HG02884 (cell line): ENCODE measurements at regions not wholly inside any gene's neighbourhood (a gene's known extent, or its start where the extent isn't known, plus 50 kb on each side); places are given as distances from the start of the nearest gene placed in this dataset.
"Not testable (repeated sequence)": the region's sequence is repeated elsewhere in the genome, so short reads cannot be mapped to it uniquely, and the experiment has no call there.

ENCODE experiments used
- ATAC-seq: cut with Tn5 transposase; IDR thresholded peaks from one replicate; pipeline ENCODE4 v1.9.1; 2021; ENCODE audit warnings: mild to moderate bottlenecking, moderate library complexity; ENCODE audit not compliant: unreplicated experiment

DNA sequence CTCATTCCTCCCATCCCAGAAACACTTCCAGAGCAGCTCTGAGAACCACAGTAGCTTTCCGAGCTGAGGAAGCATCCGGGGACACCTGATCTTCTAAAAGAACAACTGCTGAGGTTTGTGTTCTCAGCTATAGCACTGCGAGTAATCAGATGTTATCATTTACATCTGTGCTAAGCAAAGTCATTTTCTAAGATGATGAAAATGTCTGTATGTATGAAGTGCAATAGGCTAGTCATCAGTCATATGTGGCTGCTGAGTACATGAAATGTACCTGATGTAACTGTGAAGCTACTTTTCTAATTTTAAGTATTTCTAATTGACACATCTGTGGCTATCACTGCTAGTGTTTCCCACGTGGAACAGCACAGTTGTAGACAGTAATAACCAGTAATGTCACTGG lies 582.0 kb downstream of the RPIA start:
- not testable (repeated sequence) for ATAC-seq

DNA sequence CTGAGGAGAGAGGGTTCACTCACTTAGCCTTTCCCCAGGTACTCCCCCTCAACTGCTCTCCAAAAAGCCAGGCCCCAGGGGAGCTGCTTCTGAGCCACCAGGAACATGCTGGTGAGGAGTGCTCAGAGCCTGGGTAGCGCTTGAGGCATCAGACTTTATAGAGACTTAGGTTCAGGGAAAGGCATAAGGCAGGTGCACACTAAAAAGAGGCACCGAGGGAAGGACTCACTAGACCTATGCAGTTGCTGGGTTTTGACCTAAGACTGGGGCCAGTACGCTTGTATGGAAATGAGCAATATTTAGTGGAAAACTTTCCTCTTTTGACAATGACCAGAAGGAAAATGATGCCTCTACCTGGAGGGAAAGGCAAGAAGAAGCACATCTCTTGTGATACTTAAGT lies 589.1 kb downstream of the RPIA start:
- not testable (repeated sequence) for ATAC-seq

DNA sequence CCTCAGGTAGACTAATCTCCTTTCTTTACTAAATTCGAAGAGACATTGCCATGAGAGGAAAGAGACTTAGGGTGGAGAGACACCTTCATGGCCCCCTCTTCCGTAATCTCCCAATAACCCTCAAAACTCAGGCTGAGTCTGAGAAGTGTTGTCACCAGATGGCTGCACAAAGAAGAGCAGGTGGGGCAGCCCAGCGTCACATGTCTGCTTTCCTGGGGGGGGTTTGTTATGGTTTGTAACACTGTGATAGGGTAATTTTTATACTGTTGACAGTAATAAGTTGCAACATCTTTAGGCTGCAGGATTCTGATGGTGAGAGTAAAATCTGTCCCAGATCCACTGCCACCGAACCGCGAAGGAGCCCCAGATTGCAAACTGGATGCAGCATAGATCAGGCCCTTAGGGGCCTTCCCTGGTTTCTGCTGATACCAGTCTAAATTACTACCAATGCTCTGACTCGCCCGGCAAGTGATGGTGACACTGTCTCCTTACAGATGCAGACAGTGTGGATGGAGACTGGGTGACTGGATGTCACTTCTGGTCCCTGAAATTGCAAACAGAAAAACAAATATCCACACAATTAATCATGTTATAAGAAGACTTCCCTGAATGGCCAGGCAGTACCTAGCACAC lies 595.1 kb downstream of the RPIA start:
- not testable (repeated sequence) for ATAC-seq

DNA sequence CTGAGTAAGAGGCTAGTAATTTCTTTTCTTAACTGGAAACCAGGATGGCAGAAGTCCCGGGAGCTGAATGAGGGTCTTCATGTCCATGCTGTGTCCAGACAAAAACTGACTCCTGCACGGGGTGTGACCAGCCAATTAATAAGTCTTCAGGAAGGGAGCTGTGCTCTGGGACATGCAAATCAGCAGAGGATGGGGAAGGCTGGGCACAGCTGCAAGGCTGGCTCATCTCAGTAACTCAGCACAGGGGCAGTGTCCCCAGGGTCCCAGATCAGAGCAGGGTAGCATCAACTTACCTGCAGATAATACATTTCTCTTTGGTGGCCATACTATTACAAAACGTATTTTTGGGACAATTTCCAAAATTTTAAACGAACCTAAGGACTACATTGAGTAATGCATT lies 595.6 kb downstream of the RPIA start:
- ATAC-seq = not testable (repeated sequence)

DNA sequence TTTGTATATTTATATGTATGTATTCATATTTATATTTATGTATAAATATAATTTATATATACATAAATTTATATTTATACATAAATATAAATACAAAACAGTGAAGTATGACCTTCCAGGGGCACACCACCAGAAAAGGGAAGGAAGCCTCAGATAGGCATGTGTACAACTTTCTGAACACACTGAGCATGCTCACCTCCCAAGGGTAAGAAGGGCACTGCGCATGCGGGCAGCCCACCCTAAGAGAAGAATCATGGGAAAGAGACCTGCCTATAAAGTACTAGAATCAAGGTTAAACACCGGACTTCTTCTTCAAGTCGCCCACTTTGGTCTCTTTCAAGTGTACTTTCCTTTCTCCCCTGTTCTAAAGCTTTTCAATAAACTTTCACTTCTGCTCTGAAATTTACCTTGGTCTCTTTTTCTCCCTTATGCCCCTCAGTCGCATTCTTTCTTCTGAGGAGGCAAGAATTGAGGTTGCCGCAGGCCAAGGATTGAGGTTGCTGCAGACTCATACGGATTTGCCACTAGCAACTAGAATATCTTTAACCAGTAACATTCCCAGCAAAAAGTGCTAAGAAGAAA lies 600.3 kb downstream of the RPIA start:
- ATAC-seq = not testable (repeated sequence)

DNA sequence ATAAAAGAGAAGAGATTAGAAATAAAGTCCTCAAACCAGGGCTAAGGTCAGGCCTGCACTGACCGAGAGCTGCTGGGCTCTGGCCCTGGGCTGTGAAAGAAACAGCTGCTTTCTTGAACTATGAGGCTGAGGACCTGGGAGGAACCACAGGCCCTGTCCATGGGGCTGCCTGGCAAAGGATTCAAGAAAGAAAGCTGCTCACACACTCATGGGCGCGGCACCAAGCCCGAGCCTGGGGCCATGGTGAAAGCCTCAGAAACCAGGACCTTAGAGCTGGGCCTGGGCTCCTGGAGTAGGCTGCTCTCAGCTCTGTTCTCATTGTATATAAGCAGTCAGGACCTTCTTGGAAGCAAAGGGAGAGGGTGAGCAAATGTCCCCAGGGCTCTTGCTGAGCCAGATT lies 601.9 kb downstream of the RPIA start:
- not testable (repeated sequence) for ATAC-seq

DNA sequence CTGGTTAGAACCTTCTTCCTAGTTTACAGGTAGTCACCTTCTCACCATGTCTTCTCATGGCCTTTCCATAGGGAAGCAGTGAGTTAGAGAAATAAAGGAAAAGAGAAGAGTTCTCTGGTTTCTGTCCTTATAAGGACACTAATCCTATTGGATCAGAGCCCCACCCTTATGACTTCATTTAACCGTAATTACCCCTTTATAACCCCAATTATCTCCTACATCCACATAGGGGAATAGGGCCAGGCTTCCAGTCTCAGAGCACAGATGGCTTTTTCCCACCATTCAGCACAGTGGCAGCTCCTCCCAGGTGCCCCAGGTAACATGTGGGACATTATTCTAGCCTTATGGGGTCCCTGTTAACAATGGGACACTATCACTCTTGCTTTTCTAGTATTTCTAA lies 602.9 kb downstream of the RPIA start:
- ATAC-seq = not testable (repeated sequence)

DNA sequence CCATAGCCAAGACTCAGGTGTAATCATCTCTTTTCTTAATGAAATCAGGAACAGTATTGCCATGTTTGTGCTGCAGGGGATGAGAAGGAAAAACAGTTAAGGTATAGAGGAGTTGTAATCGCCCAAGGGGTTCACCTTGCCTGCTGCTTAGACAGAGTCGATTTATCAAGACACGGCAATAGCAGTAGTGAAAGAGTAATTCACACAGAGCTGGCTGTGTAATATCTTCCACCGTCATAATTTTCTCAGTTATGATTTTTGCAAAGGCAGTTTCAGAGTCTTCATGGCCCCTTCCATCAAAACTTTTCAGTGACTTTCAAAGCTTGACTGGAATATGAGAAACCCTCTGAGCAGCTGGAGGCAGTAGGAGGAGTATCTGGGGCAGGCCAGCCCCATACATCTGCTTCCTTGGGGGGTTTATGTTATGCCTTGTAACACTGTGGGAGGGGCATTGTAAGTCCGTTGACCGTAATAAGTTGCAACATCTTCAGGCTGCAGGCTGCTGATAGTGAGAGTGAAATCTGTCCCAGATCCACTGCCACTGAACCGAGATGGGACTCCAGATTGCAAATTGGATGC lies 605.4 kb downstream of the RPIA start:
- ATAC-seq = not testable (repeated sequence)

DNA sequence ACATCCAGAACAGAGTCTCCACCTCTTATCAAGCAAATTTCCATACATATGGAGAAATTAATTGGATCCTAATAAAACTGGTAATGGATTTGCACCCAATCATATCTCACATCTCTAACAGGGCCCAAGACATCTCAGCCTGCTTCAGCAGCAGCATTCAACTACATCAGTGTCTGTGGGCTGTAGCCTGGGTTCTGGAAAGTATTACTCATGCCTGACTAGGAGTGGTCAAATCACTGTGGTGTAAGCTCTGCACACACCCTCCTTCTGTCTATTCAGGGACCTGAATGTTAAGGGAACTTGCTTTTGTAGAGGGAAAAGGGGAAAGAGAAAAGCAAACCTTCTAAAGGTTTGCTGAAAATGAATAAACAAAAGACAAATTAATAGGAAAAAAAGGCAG lies 607.7 kb downstream of the RPIA start:
- not testable (repeated sequence) for ATAC-seq

DNA sequence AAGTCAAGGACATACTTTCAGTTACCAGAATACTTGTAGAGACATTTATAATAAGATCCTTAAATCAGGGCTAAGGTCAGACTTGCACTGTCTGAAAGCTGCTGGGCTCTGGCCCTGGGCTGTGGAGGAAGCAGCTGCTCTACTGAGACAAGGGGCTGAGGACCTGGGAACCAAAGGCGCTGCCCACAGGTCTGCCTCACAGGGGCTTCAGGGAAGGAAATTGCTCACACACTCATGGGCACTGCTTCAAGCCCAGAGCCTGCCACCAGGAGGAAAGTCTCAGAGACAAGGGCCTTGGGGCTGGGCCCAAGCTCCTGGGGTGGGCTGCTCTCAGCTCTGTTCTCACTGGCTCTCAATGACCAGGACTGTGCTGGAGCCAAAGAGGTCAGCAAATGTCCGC lies 614.1 kb downstream of the RPIA start:
- ATAC-seq = not testable (repeated sequence)

DNA sequence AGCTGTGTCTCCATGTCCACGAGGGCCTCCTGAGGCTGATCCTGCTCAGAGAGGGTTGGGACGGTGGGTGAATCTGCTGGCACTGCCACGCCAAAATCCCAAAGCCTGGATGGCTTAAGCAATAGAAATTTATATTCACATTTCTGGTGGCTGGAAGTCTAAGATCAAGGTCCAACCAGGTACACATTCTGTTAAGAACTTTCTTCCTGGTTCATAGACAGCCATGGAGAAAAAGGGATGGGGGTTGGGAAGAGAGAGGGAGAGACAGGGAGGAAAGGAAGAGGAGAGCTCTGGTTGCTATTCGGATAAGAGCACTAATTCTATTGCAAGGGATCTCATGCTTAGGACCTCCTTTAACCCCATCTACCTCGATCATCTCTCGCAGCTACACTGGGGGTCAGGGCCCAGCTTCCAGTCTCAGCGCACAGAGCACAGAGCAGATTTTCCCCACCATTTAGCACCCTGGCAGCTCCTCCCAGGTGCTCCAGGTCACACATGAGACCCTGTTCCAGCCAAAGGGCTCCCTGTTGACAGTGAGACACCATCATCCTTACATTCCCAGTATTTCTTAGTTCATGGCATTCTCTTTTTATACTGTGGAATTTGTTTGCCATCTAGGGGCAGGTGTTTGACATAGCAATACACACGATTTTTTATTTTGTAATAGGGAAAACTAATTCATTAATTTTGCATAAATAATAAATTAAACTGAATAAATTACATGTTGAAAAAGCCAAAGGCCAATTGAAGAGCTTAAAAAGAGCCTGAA lies 615.6 kb downstream of the RPIA start:
- not testable (repeated sequence) for ATAC-seq

DNA sequence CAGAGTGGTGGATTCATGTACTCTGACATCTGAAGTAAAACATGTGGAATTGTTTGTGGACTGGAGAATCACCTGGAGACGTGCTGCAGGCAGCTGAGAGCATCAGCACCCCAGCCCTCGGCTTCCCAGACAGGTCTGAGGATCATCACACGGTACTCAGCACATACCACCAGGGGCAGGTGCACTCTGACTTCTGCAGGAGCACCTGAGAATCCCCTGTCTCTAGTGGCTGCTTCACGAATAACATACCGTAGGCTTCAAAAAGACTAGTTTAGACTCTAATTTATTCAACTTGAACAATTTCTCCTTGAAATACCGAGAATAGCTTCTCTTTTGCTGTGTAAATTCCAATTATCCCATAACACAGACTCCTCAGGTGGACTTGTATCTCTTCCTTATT lies 627.5 kb downstream of the RPIA start:
- ATAC-seq = not testable (repeated sequence)

DNA sequence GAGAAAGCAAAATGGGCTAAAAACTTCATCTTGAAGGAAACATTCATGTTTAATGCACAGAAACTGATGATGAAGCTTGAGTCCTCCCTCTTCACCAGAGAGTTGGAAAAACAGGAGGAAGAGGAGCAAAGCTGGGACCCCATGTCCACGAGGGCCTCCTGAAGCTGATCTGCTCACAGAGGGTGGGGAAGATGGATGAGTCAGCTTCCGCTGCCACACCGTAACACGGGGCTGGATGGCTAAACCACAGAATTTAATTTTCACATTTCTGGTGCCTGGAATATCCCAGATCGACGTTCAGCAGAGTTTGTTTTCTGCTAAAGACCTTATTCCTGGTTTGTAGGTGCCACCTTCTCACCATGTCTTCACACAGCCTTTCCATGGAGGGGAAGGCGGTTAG lies 634.4 kb downstream of the RPIA start:
- ATAC-seq = not testable (repeated sequence)

DNA sequence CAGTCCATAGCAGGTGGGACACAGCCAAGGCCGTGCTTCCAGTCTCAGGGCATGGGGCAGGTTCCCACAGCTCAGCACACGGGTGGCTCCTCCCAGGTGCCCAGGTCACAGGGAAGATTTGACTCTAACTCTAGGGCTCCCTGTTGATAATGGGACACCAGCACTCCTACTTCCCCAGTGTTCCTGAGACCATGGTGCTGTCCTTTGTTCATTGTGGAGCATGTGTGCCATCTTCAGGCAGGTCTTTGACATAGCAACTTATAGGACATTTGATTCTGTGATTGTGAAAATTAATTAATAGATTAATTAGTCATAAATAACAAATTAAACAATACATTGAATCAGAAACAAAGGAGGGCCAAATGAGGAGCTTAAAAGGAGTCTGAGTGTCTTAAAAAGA lies 635.0 kb downstream of the RPIA start:
- not testable (repeated sequence) for ATAC-seq

DNA sequence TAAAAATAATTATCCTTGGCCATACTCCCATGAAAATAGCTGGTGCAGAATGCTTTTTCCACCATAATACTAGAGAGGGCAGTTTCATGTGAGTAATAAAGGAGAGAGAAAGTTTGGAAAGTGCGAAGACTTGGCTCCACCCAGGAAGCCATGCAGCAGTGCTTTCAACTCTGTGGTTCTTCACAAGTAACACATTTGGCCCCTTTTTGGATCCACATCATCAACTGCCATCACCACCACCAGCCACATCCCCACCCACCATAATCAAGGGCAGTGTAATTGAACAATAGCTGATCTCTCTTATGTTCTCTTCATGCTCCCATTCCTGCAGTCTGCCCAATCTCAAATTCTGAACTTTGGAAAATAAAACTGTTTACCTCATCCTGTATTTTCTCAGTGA lies 637.3 kb downstream of the RPIA start:
- ATAC-seq = not testable (repeated sequence)
